HepG2 (cell line): ENCODE measurements at regions not wholly inside any gene's neighbourhood (a gene's known extent, or its start where the extent isn't known, plus 50 kb on each side); places are given as distances from the start of the nearest gene placed in this dataset.

Source experiments
- ATAC-seq: fragments of 200-7000 bp; cut with Tn5 transposase; 3 replicates; pipeline ENCODE4 v1.9.1; 2020; ENCODE audit warnings: mild to moderate bottlenecking, moderate library complexity
- BruUV-seq: library from RNA; stranded (reverse); fragments of 400-500 nt; replicated peaks from 2 replicates; lab custom pipeline; 2021; lab: Mats Ljungman, UMichigan
- CTCF ChIA-PET: fragments of 300-600 bp; formaldehyde crosslinking; extraction: SDS; loops from one replicate; lab custom pipeline; 2021; ENCODE audit warnings: low total read pairs, inconsistent platforms, low intra/inter-chr PET ratio; lab: Yijun Ruan, JAX
- POLR2A ChIA-PET: fragments of 350-600 bp; sonication (Branson Sonifier 250); formaldehyde crosslinking; loops from one replicate; lab custom pipeline; 2020; ENCODE audit warnings: antibody characterized with exemption, inconsistent platforms; lab: Yijun Ruan, JAX
- DNase-seq: peaks from one replicate; pipeline ENCODE4 v3.0.0-alpha.2; 2015; ENCODE audit warnings: low spot score
- FAIRE-seq: peaks from 3 replicates; lab custom pipeline; 2011; peaks lifted over from hg19 to GRCh38; lab: Jason Lieb, UNC
- H2AFZ ChIP-seq: one replicate; pipeline ENCODE4 v1.6.1; 2011; ENCODE audit warnings: low read length, inconsistent platforms
- H3K27ac ChIP-seq: fragments of 300-600 bp; 3 replicates; pipeline ENCODE4 v1.8.0; 2011; ENCODE audit warnings: mixed run types, mild to moderate bottlenecking, mixed read lengths, low read length, inconsistent platforms; ENCODE audit not compliant: insufficient read depth; ENCODE audit errors: extremely low read length
- H3K27me3 ChIP-seq, 2 experiments: fragments of 200-600 bp in 1 of 2; 2 replicates in 1 of 2; 3 replicates in 1 of 2; pipeline versions ENCODE4 v1.6.0 to v1.8.0; 2011; ENCODE audit warnings: low read length in 2 of 2, mild to moderate bottlenecking in 2 of 2, moderate library complexity in 2 of 2, inconsistent platforms in 1 of 2; ENCODE audit not compliant: insufficient read depth in 2 of 2, control insufficient read depth in 1 of 2
- H3K36me3 ChIP-seq, 2 experiments: fragments of 200-600 bp in 1 of 2; replicated peaks in 1 of 2; 2 replicates in 1 of 2; 3 replicates in 1 of 2; pipeline versions ENCODE4 v1.5.1 to v1.8.0; 2011; ENCODE audit warnings: low read length in 2 of 2, inconsistent platforms in 1 of 2; ENCODE audit not compliant: insufficient read depth in 2 of 2, control insufficient read depth in 1 of 2
- H3K4me1 ChIP-seq: 2 replicates; pipeline ENCODE4 v1.5.1; 2012; ENCODE audit warnings: low read length, inconsistent platforms; ENCODE audit not compliant: insufficient read depth
- H3K4me2 ChIP-seq: 2 replicates; pipeline ENCODE4 v1.6.0; 2011; ENCODE audit warnings: low read depth, low read length, inconsistent platforms
- H3K4me3 ChIP-seq, 3 experiments: fragments of 200-600 bp in 1 of 3; sonication (generic), shearing (Covaris generic) in 1 of 3; replicated peaks in 1 of 3; 2 replicates each; pipeline ENCODE4 v1.5.1; 2011 to 2016; ENCODE audit warnings: low read length in 3 of 3, inconsistent platforms in 2 of 3, low read depth in 2 of 3, mild to moderate bottlenecking in 2 of 3, control low read depth in 1 of 3, mixed read lengths in 1 of 3; ENCODE audit not compliant: insufficient read depth in 1 of 3
- H3K79me2 ChIP-seq: one replicate; pipeline ENCODE4 v1.6.1; 2011; ENCODE audit warnings: low read length, inconsistent platforms; ENCODE audit not compliant: insufficient read depth
- H3K9ac ChIP-seq: 2 replicates; pipeline ENCODE4 v1.6.0; 2011; ENCODE audit warnings: mild to moderate bottlenecking, low read depth, low read length, inconsistent platforms; ENCODE audit not compliant: insufficient read depth
- H3K9me3 ChIP-seq: 2 replicates; pipeline ENCODE4 v1.5.1; 2012; ENCODE audit warnings: mild to moderate bottlenecking, low read length
- H4K20me1 ChIP-seq: 2 replicates; pipeline ENCODE4 v1.6.0; 2011; ENCODE audit warnings: inconsistent platforms, mild to moderate bottlenecking, low read length, moderate library complexity; ENCODE audit not compliant: insufficient read depth
- ADNP ChIP-seq: sonication (generic); formaldehyde crosslinking; IDR thresholded peaks from 2 replicates; pipeline ENCODE4 v1.4.0; 2020; ENCODE audit warnings: missing genetic modification reagents
- FOXC1 ChIP-seq: sonication (generic); formaldehyde crosslinking; IDR thresholded peaks from 2 replicates; pipeline ENCODE4 v1.8.0; 2022; ENCODE audit warnings: mild to moderate bottlenecking, missing genetic modification reagents, borderline replicate concordance
- NR1H2 ChIP-seq: sonication (generic); formaldehyde crosslinking; IDR thresholded peaks from 2 replicates; pipeline ENCODE4 v1.8.1; 2022; ENCODE audit warnings: low read depth, missing genetic modification reagents, borderline replicate concordance
- RFX5 ChIP-seq: IDR thresholded peaks from 2 replicates; pipeline ENCODE4 v1.6.1; 2011; ENCODE audit warnings: low read depth, low read length, improper control_type of control experiment
- ZBTB38 ChIP-seq: sonication (generic); formaldehyde crosslinking; IDR thresholded peaks from 2 replicates; pipeline ENCODE4 v1.5.1; 2020; ENCODE audit warnings: mild to moderate bottlenecking, missing genetic modification reagents
- ZNF224 ChIP-seq: sonication (generic); formaldehyde crosslinking; IDR thresholded peaks from 2 replicates; pipeline ENCODE4 v1.5.0; 2020; ENCODE audit warnings: mild to moderate bottlenecking, missing genetic modification reagents
- ZNF333 ChIP-seq: sonication (generic); formaldehyde crosslinking; IDR thresholded peaks from 2 replicates; pipeline ENCODE4 v1.4.0; 2020; ENCODE audit warnings: mild to moderate bottlenecking, missing genetic modification reagents, borderline replicate concordance
- ZNF557 ChIP-seq: sonication (generic); formaldehyde crosslinking; IDR thresholded peaks from 2 replicates; pipeline ENCODE4 v1.4.0; 2020; ENCODE audit warnings: missing genetic modification reagents
- WGBS: methylation state at CpG from one replicate; pipeline ENCODE4 v1.1.6; 2017; ENCODE audit warnings: low lambda C conversion rate; 5-methylcytosine and 5-hydroxymethylcytosine counted together
- in situ Hi-C: cut with HindIII; loops from 2 replicates; pipeline ENCODE4 v1.10.0; 2017; ENCODE audit warnings: low pct_unique_long_range_greater_than_20kb; ENCODE audit not compliant: extremely low pct_ligation_motif_present
- intact Hi-C: fragments of 100-400 bp; cut with micrococcal nuclease; formaldehyde crosslinking; loops from one replicate; pipeline ENCODE4 v1.10.0; 2022; ENCODE audit not compliant: unreplicated experiment
- TF ChIP-seq, protein P1 (sequence below): sonication (generic); formaldehyde crosslinking; conservative IDR thresholded peaks from 2 replicates; pipeline ENCODE4 v1.5.0; 2020; ENCODE audit warnings: missing genetic modification reagents
- TF ChIP-seq, protein P2 (sequence below): sonication (generic); formaldehyde crosslinking; IDR thresholded peaks from 2 replicates; pipeline ENCODE4 v1.4.0; 2020; ENCODE audit warnings: missing genetic modification reagents, borderline replicate concordance

DNA sequence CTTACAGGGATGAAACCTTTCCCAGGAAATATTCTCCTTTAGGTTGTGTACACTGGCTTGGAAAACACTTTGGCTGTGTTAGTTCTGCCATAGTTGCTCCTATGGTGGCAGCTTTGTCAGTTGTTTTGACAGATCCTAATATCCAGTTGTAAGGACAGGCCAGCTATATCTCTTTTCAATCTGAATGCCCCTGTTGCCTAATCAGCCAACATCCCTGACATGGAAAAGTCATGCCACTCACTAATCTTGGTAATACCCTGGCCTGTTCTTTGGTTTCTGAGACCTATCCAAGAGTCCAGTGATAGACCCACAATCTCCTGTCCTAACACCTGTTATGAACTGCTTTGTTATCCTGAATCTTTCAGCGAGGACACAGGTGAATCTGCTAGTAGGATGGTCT lies 148.8 kb downstream of the MRPL39 start:
- FAIRE-seq (no peak), DNase-seq (no peak), ATAC-seq (no peak)
- CTCF ChIA-PET = no interaction called here
- no TSS peak for BruUV-seq
- no peak overlapping the region for H3K27ac ChIP-seq
- POLR2A ChIA-PET = no interaction called here
- H3K79me2 ChIP-seq = no peaks in the 10 kb centered on the region
- in situ Hi-C loops = no loop called here
- no peak overlapping the region for H3K4me3 ChIP-seq
- peaks cover 83% of the 10 kb centered on the region for H3K9me3 ChIP-seq
- intact Hi-C loops = no loop called here
- TF ChIP-seq RFX5 (no peak), ZBTB38 (CRISPR knock-in tag) (no peak), NR1H2 (no peak), ZNF557 (CRISPR knock-in tag) (no peak), ADNP (CRISPR knock-in tag) (no peak), ZNF224 (CRISPR knock-in tag) (no peak), FOXC1 (CRISPR knock-in tag) (no peak), ZNF333 (CRISPR knock-in tag) (no peak)
- TF ChIP-seq, protein P1, sequence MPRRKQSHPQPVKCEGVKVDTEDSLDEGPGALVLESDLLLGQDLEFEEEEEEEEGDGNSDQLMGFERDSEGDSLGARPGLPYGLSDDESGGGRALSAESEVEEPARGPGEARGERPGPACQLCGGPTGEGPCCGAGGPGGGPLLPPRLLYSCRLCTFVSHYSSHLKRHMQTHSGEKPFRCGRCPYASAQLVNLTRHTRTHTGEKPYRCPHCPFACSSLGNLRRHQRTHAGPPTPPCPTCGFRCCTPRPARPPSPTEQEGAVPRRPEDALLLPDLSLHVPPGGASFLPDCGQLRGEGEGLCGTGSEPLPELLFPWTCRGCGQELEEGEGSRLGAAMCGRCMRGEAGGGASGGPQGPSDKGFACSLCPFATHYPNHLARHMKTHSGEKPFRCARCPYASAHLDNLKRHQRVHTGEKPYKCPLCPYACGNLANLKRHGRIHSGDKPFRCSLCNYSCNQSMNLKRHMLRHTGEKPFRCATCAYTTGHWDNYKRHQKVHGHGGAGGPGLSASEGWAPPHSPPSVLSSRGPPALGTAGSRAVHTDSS (CRISPR knock-in tag) = no peak
- TF ChIP-seq, protein P2, sequence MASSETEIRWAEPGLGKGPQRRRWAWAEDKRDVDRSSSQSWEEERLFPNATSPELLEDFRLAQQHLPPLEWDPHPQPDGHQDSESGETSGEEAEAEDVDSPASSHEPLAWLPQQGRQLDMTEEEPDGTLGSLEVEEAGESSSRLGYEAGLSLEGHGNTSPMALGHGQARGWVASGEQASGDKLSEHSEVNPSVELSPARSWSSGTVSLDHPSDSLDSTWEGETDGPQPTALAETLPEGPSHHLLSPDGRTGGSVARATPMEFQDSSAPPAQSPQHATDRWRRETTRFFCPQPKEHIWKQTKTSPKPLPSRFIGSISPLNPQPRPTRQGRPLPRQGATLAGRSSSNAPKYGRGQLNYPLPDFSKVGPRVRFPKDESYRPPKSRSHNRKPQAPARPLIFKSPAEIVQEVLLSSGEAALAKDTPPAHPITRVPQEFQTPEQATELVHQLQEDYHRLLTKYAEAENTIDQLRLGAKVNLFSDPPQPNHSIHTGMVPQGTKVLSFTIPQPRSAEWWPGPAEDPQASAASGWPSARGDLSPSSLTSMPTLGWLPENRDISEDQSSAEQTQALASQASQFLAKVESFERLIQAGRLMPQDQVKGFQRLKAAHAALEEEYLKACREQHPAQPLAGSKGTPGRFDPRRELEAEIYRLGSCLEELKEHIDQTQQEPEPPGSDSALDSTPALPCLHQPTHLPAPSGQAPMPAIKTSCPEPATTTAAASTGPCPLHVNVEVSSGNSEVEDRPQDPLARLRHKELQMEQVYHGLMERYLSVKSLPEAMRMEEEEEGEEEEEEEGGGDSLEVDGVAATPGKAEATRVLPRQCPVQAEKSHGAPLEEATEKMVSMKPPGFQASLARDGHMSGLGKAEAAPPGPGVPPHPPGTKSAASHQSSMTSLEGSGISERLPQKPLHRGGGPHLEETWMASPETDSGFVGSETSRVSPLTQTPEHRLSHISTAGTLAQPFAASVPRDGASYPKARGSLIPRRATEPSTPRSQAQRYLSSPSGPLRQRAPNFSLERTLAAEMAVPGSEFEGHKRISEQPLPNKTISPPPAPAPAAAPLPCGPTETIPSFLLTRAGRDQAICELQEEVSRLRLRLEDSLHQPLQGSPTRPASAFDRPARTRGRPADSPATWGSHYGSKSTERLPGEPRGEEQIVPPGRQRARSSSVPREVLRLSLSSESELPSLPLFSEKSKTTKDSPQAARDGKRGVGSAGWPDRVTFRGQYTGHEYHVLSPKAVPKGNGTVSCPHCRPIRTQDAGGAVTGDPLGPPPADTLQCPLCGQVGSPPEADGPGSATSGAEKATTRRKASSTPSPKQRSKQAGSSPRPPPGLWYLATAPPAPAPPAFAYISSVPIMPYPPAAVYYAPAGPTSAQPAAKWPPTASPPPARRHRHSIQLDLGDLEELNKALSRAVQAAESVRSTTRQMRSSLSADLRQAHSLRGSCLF (CRISPR knock-in tag) = no peak
- no peaks in the 10 kb centered on the region for H3K4me1 ChIP-seq
- no peaks in the 10 kb centered on the region for H4K20me1 ChIP-seq
- H3K9ac ChIP-seq = no peak overlapping the region
- no peak overlapping the region for H3K4me2 ChIP-seq
- 0% methylated on average over 1 of the region's 1 CpG for WGBS
- H3K27me3 ChIP-seq = no peaks in the 10 kb centered on the region
- H3K36me3 ChIP-seq = no peaks in the 10 kb centered on the region
- no peak overlapping the region for H2AFZ ChIP-seq
